Activated CD8-positive, alpha-beta T cell treated with anti-CD3 and anti-CD28 coated beads, Interleukin-2, amount 10 ng/mL, durations not matched to agents 7 days and 5 days (primary cell): ENCODE measurements at regions not wholly inside any gene's neighbourhood (a gene's known extent, or its start where the extent isn't known, plus 50 kb on each side); places are given as distances from the start of the nearest gene placed in this dataset.
"Not testable (repeated sequence)": the region's sequence is repeated elsewhere in the genome, so short reads cannot be mapped to it uniquely, and the experiment has no call there.

ENCODE experiments used
- ATAC-seq: fragments of 150-1000 bp; cut with Tn5 transposase; one replicate; pipeline ENCODE4 v1.10.0; 2021; ENCODE audit warnings: moderate library complexity
- CTCF ChIA-PET: fragments of 350-600 bp; sonication (Branson Sonifier 250); formaldehyde crosslinking; loops from one replicate; lab custom pipeline; 2021; ENCODE audit warnings: antibody characterized with exemption; lab: Charles Lee
- POLR2A ChIA-PET: fragments of 350-600 bp; sonication (Branson Sonifier 250); formaldehyde crosslinking; loops from one replicate; lab custom pipeline; 2021; ENCODE audit warnings: antibody characterized with exemption; lab: Charles Lee
- DNase-seq: peaks from one replicate; pipeline ENCODE4 v3.0.0-alpha.2; 2020
- H3K27ac Mint-ChIP-seq: one replicate; pipeline ENCODE4 v1.8.0; 2021; ENCODE audit warnings: mild to moderate bottlenecking, mixed read lengths
- H3K27me3 Mint-ChIP-seq: one replicate; pipeline ENCODE4 v1.8.0; 2021; ENCODE audit warnings: low read depth, mixed read lengths
- H3K36me3 Mint-ChIP-seq: one replicate; pipeline ENCODE4 v1.8.0; 2021; ENCODE audit warnings: low read depth, mixed read lengths
- H3K4me1 Mint-ChIP-seq: one replicate; pipeline ENCODE4 v1.8.0; 2021; ENCODE audit warnings: low read depth, mixed read lengths
- H3K4me3 Mint-ChIP-seq: one replicate; pipeline ENCODE4 v1.8.0; 2021; ENCODE audit warnings: mild to moderate bottlenecking, mixed read lengths
- H3K9me3 Mint-ChIP-seq: one replicate; pipeline ENCODE4 v1.8.0; 2022; ENCODE audit warnings: mixed read lengths; ENCODE audit not compliant: insufficient read depth

DNA sequence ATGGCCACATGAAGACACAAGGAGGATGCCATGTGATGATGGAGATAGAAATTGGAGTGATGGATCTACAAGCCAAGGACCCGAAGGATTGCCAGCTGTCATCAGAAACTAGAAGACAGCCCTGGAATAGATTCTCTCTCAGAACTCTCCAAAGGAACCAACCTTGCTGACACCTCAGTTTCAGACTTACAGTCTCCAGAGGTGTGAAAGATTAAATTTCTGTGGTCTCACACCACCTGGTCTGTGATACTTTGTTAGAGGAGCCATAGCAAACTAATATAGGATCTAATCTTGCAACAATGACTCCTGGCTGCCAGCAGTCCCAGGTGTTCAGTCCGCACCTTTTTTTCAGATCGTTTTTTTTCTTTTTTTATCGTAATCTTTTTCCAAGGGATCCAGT, 647.3 kb upstream of the GHITM start:
- POLR2A ChIA-PET, result no interaction called here
- CTCF ChIA-PET, result interaction anchor here (1.4 kb wide), 1 partner anchor 11 kb away, joined by 4 read pairs; no protein-coding TSS in a partner anchor
- no peaks in the 10 kb centered on the region for H3K4me1 Mint-ChIP-seq
- H3K27me3 Mint-ChIP-seq, result no peaks in the 10 kb centered on the region
- no peak for ATAC-seq
- peaks cover 5% of the 10 kb centered on the region for H3K9me3 Mint-ChIP-seq
- H3K36me3 Mint-ChIP-seq, result no peaks in the 10 kb centered on the region
- H3K27ac Mint-ChIP-seq, result no peak overlapping the region
- no peak for DNase-seq
- H3K4me3 Mint-ChIP-seq, result no peak overlapping the region

DNA sequence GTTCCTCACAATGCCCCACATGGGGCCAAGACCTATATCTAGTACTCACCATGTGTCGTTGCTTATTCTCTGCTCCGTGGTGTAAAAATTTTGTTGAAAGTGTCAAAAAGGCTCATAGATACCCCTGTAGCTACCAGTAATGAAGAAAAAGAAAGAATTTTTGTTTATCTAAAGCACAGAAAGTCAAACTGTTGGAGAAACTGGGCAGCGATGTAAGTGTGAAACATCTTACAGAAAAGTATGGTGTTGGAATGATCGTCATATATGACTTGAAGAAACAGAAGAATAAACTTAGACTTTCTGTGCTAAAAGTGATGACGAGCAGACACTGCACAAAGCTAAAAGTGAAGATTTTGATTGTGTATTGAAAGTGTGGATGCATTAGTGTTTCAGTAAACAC, 626.6 kb upstream of the GHITM start:
- ATAC-seq, result no peak
- Mint-ChIP-seq H3K4me3 (no peak overlapping the region), H3K36me3 (no peaks in the 10 kb centered on the region), H3K27me3 (no peaks in the 10 kb centered on the region), H3K9me3 (peaks cover 16% of the 10 kb centered on the region), H3K4me1 (no peaks in the 10 kb centered on the region), H3K27ac (no peak overlapping the region)
- CTCF ChIA-PET, result no interaction called here
- DNase-seq, result no peak
- POLR2A ChIA-PET, result no interaction called here

DNA sequence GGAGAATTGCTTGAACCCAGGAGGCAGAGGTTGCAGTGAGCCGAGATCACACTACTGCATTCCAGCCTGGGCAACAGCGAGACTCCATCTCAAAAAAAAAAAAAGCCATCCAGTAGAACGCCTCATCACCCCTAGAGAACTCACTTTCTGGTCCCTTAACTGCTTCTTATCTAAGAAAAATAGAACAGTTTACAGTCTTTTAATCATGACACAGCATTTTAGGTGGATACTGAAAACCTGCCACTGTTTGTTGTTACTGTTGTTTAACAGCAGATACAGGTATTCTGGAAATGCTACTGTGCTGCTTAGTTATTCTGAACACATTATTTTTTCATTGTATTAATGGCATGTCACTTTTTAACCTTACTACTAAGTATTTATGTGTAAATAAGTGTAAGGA, 624.3 kb upstream of the GHITM start:
- no peak for ATAC-seq
- no peaks in the 10 kb centered on the region for H3K36me3 Mint-ChIP-seq
- no peak overlapping the region for H3K4me3 Mint-ChIP-seq
- H3K9me3 Mint-ChIP-seq, result peaks cover 13% of the 10 kb centered on the region
- H3K27me3 Mint-ChIP-seq, result no peaks in the 10 kb centered on the region
- ChIA-PET CTCF (no interaction called here), POLR2A (no interaction called here)
- no peak overlapping the region for H3K27ac Mint-ChIP-seq
- no peaks in the 10 kb centered on the region for H3K4me1 Mint-ChIP-seq
- no peak for DNase-seq

DNA sequence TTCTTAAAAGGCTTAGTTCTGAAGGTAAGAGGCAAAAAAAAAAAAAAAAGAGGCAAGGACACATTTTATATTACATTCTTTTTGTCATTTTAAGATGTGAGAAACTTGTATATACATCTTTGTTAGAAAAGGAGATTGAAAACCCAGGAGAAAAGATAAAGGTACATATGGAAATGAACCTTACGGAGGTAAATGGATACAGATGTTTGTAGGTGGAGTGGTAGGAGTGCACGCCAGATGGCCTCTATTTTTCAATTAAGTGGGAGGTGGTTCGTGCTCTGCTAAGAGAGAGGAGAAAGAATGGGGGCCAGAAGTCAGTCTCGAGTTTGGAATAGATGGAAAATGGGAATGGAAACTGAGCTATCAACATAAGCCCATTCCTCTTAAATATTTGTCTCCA, 622.5 kb upstream of the GHITM start:
- H3K4me3 Mint-ChIP-seq, result no peak overlapping the region
- H3K36me3 Mint-ChIP-seq, result no peaks in the 10 kb centered on the region
- ChIA-PET POLR2A (interaction anchor here (0.6 kb wide), 1 partner anchor 643 kb away, joined by 3 read pairs; no protein-coding TSS in a partner anchor), CTCF (no interaction called here)
- no peak overlapping the region for H3K27ac Mint-ChIP-seq
- no peaks in the 10 kb centered on the region for H3K4me1 Mint-ChIP-seq
- H3K9me3 Mint-ChIP-seq, result peaks cover 13% of the 10 kb centered on the region
- ATAC-seq, result no peak
- H3K27me3 Mint-ChIP-seq, result no peaks in the 10 kb centered on the region
- no peak for DNase-seq

DNA sequence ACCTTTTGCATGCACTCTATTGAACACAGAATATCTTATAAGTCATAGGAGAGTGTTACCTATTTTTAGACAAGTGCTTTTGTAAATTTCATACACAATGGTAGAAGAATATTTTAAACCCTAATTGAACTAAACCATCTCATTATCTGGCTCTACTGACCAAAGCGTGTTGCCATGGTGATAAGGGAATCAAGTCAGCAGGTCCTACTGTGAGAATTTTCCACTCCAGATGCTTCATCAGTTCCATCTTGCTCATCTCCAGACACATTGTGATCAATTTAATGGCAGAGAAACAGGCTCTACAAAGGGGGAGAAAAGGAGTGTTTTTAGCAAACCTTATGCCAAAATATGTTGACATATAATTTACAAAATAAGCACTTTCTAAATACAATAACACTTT, 621.9 kb upstream of the GHITM start:
- no peak for ATAC-seq
- POLR2A ChIA-PET, result no interaction called here
- no peak for DNase-seq
- Mint-ChIP-seq H3K9me3 (peaks cover 12% of the 10 kb centered on the region), H3K27me3 (no peaks in the 10 kb centered on the region), H3K36me3 (no peaks in the 10 kb centered on the region), H3K4me3 (no peak overlapping the region), H3K4me1 (no peaks in the 10 kb centered on the region), H3K27ac (no peak overlapping the region)
- CTCF ChIA-PET, result no interaction called here

DNA sequence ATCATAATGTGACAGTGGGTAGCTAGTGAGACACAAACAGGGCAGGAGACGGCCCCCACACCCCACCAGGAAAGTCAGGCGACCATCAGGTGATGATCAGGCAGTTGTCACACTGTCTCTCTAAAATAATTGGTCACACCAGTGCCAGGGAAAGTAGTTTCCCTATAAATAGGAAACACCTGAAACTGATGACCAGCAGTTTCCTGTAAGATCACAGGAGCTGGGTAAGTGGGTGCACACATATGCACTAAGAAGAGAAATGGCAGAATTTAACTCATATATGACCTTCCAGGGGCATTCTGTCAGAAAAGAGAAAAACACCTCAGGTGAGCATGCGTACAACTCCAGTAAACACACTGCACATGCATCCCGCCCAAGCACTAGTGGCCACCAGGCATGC, 620.5 kb upstream of the GHITM start:
- ATAC-seq (no peak), DNase-seq (no peak)
- no peak overlapping the region for H3K4me3 Mint-ChIP-seq
- no peaks in the 10 kb centered on the region for H3K36me3 Mint-ChIP-seq
- no peaks in the 10 kb centered on the region for H3K4me1 Mint-ChIP-seq
- ChIA-PET POLR2A (no interaction called here), CTCF (no interaction called here)
- no peak overlapping the region for H3K27ac Mint-ChIP-seq
- H3K27me3 Mint-ChIP-seq, result no peaks in the 10 kb centered on the region
- H3K9me3 Mint-ChIP-seq, result peaks cover 14% of the 10 kb centered on the region

DNA sequence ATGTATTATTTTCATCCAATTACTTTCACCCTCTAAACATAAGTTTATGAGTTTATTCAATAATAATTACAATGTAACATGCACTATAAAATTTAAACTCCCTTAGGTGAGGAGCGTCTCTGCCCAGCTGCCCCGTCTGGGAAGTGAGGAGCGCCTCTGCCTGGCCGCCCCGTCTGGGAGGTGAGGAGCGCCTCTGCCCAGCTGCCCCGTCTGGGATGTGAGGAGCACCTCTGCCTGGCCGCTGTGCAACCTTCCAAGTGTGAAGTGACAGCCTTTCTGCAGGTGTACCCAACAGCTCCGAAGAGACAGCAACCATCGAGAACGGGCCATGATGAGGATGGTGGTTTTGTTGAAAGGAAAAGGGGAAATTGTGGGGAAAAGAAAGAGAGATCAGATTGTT, 618.9 kb upstream of the GHITM start:
- CTCF ChIA-PET, DNase-seq, ATAC-seq: not testable (repeated sequence)

DNA sequence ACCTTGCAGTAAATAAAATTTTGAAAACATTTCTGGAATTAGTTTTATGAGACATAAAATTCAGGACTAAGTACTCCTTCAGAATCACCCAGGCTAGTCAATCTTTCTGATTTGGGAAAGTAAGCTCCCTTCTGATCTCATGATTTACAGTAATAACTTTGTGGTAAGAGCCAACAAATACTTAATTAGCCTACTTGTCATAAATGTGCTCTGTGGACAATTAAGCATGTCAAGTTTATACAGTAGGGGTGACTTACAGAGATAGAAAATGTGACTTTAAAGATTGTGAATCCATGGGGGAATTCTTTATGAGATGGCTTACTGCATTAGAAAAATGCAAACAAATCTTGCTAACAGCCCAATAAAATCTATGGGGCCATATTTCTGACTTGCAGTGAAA, 616.9 kb upstream of the GHITM start:
- Mint-ChIP-seq H3K27ac (no peak overlapping the region), H3K27me3 (no peaks in the 10 kb centered on the region), H3K4me3 (no peak overlapping the region), H3K9me3 (peaks cover 11% of the 10 kb centered on the region), H3K4me1 (no peaks in the 10 kb centered on the region), H3K36me3 (no peaks in the 10 kb centered on the region)
- DNase-seq (no peak), ATAC-seq (no peak)
- POLR2A ChIA-PET, result no interaction called here
- CTCF ChIA-PET, result no interaction called here

More for the DNA sequence above, 618.9 kb upstream of the GHITM start:
- H3K27ac Mint-ChIP-seq, H3K27me3 Mint-ChIP-seq, H3K9me3 Mint-ChIP-seq, POLR2A ChIA-PET, H3K4me3 Mint-ChIP-seq, H3K4me1 Mint-ChIP-seq, H3K36me3 Mint-ChIP-seq: not testable (repeated sequence)

DNA sequence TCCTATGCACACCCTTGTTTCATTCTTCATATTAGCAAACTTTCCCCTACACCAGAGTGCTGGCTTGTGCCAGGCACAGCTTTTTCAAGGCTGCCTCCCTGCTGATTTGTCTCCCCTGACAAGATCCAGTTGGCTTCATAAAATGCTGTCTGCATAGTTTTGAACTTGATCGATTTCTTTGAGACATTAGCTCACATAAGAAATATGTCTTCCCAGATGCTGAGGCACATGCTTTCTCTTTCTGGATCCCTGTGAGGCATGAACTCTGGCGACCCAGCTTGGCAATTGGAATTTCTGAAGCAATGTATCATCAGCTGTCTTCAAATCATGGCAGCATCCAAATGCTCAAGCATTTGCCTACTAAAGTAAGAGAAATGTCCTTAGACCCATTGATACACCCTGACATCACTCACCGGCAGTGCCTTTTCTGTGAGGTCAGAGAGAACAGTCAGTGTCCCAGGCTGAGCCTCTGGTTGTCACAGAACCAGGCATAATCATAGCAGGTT, 616.4 kb upstream of the GHITM start:
- CTCF ChIA-PET, result no interaction called here
- H3K27ac Mint-ChIP-seq, result no peak overlapping the region
- H3K9me3 Mint-ChIP-seq, result peaks cover 15% of the 10 kb centered on the region
- no peak for ATAC-seq
- DNase-seq, result no peak
- POLR2A ChIA-PET, result no interaction called here
- H3K27me3 Mint-ChIP-seq, result no peaks in the 10 kb centered on the region
- no peaks in the 10 kb centered on the region for H3K36me3 Mint-ChIP-seq
- H3K4me3 Mint-ChIP-seq, result no peak overlapping the region
- no peaks in the 10 kb centered on the region for H3K4me1 Mint-ChIP-seq

DNA sequence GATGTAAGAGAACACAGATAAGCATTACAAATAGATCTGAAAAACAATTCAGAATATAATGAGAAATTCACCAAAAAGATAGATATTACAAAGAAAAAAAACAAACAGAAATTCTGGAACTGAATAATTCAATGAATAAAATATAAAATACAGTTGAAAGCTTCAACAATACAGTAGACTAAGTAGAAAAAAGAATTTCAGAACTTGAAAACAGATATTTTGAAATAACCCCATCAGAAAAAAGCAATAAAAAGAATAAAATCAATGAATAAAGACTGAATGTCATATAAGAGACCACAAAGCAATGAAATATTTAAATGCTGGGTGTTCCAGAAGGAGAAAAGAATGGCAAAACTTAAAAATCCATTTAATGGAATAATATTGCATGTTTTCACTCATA, 611.4 kb upstream of the GHITM start:
- H3K4me1 Mint-ChIP-seq, result no peaks in the 10 kb centered on the region
- H3K36me3 Mint-ChIP-seq, result no peaks in the 10 kb centered on the region
- ChIA-PET CTCF (no interaction called here), POLR2A (no interaction called here)
- DNase-seq, result no peak
- no peak overlapping the region for H3K27ac Mint-ChIP-seq
- H3K4me3 Mint-ChIP-seq, result no peak overlapping the region
- no peaks in the 10 kb centered on the region for H3K27me3 Mint-ChIP-seq
- H3K9me3 Mint-ChIP-seq, result peaks cover 27% of the 10 kb centered on the region
- no peak for ATAC-seq

DNA sequence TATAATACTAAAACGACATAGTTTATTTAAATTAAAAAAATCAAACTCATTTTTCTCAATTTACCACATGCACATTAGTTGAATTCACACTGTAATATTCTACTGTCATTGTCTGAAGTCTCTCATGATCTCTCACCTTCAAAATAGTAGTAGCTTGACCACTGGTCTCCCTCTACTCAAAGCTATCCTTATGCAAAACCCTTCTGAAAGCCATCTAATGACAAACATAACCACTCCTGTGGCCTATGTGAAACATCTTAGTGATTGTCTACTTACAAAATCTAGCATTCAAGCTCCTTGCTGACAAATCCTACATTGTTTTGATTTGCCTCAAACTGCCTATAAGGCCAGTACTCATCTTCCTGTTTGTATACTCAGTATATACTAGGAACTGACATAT, 606.0 kb upstream of the GHITM start:
- DNase-seq (no peak), ATAC-seq (no peak)
- Mint-ChIP-seq H3K4me1 (no peaks in the 10 kb centered on the region), H3K4me3 (no peak overlapping the region), H3K9me3 (peaks cover 9% of the 10 kb centered on the region), H3K27me3 (no peaks in the 10 kb centered on the region), H3K27ac (no peak overlapping the region), H3K36me3 (no peaks in the 10 kb centered on the region)
- POLR2A ChIA-PET, result no interaction called here
- CTCF ChIA-PET, result no interaction called here

DNA sequence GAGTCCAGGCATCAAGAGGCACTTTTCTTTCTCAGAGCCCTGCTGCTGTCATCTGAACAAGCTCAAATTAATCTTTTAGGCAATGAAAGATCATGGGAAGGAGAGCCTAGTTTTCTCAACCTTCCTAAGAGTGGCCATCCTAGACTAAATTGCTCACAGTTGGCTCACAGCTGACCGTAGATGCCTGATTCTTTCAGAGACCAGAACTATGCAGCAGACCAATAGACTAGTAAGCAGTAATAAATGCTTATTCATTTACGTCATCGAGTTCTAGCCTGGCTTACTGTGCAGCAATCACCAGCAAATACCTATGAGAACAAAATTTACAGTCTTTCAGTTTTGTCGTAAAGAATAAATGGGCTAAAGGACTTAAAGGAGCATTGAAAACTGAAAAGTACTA, 602.9 kb upstream of the GHITM start:
- H3K4me3 Mint-ChIP-seq, result no peak overlapping the region
- no peaks in the 10 kb centered on the region for H3K36me3 Mint-ChIP-seq
- ATAC-seq (no peak), DNase-seq (no peak)
- POLR2A ChIA-PET, result no interaction called here
- no peaks in the 10 kb centered on the region for H3K4me1 Mint-ChIP-seq
- H3K9me3 Mint-ChIP-seq, result no peaks in the 10 kb centered on the region
- H3K27ac Mint-ChIP-seq, result no peak overlapping the region
- CTCF ChIA-PET, result no interaction called here
- no peaks in the 10 kb centered on the region for H3K27me3 Mint-ChIP-seq

DNA sequence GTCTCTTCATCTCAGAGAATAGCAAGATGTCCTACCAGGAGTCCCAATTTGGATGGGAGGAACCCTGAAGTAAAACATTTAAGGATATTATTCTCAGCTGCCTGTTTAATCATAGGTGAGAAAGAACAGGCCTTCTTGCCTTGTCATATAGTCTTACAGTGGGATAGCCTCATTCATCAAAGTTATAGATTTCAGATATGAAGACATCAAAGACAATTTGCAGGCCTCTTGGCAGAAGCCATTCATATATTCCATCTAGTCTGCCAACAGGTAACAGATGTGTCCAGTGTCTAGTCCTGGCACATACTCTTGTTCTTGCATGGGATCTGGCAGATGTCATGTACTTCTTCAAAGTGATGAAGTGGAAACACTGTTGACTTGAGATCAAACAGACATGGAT, 601.3 kb upstream of the GHITM start:
- no peak for ATAC-seq
- CTCF ChIA-PET, result no interaction called here
- no peak for DNase-seq
- H3K9me3 Mint-ChIP-seq, result no peaks in the 10 kb centered on the region
- POLR2A ChIA-PET, result no interaction called here
- H3K4me3 Mint-ChIP-seq, result no peak overlapping the region
- no peaks in the 10 kb centered on the region for H3K4me1 Mint-ChIP-seq
- H3K27ac Mint-ChIP-seq, result no peak overlapping the region
- H3K27me3 Mint-ChIP-seq, result no peaks in the 10 kb centered on the region
- no peaks in the 10 kb centered on the region for H3K36me3 Mint-ChIP-seq
